ENCODE measurements at regions not wholly inside any gene's neighbourhood (a gene's known extent, or its start where the extent isn't known, plus 50 kb on each side); places are given as distances from the start of the nearest gene placed in this dataset.

- TF ChIP-seq KAT7 (CRISPR knock-in tag; IDR thresholded peaks at IDR 0.05; ENCODE audit: borderline replicate concordance) = no peak
- TF ChIP-seq NR2C2 (CRISPR knock-in tag; IDR thresholded peaks at IDR 0.05) = no peak
- no peak for TF ChIP-seq CTCF (IDR thresholded peaks at IDR 0.05)
- no peak for TF ChIP-seq ETV6 (CRISPR knock-in tag; IDR thresholded peaks at IDR 0.05)
- TF ChIP-seq NFYB (CRISPR knock-in tag; conservative IDR thresholded peaks at IDR 0.05; ENCODE audit: low read depth) = no peak
Observed at GRCh38 chr2:160968183-160968582, 192.0 kb upstream of the TANK start.
